Mesendoderm (in vitro differentiated cells): ENCODE measurements at regions not wholly inside any gene's neighbourhood (a gene's known extent, or its start where the extent isn't known, plus 50 kb on each side); places are given as distances from the start of the nearest gene placed in this dataset.
"Not testable (repeated sequence)": the region's sequence is repeated elsewhere in the genome, so short reads cannot be mapped to it uniquely, and the experiment has no call there.

Source experiments
- DNase-seq: peaks from one replicate; pipeline ENCODE4 v3.0.0; 2013
- H2AK5ac ChIP-seq: 2 replicates; pipeline ENCODE4 v1.6.1; 2013; ENCODE audit warnings: low read length, inconsistent platforms
- H2BK120ac ChIP-seq: 2 replicates; pipeline ENCODE4 v1.6.1; 2013; ENCODE audit warnings: low read depth, mild to moderate bottlenecking, low read length, moderate library complexity, mixed read lengths
- H2BK15ac ChIP-seq: replicated peaks from 2 replicates; pipeline ENCODE4 v1.6.1; 2013; ENCODE audit warnings: low read depth, mild to moderate bottlenecking, moderate library complexity
- H2BK5ac ChIP-seq: 2 replicates; pipeline ENCODE4 v1.6.1; 2013; ENCODE audit warnings: low read length, inconsistent platforms
- H3K18ac ChIP-seq: 2 replicates; pipeline ENCODE4 v1.6.1; 2013; ENCODE audit warnings: mild to moderate bottlenecking, low read length, mixed read lengths
- H3K23ac ChIP-seq: one replicate; pipeline ENCODE4 v1.6.1; 2013; ENCODE audit warnings: low read length
- H3K27ac ChIP-seq: 2 replicates; pipeline ENCODE4 v1.5.1; 2013; ENCODE audit warnings: low read depth, mild to moderate bottlenecking, inconsistent platforms, low read length, moderate library complexity
- H3K27me3 ChIP-seq: 2 replicates; pipeline ENCODE4 v1.6.1; 2013; ENCODE audit warnings: low read length, control low read depth, mild to moderate bottlenecking, inconsistent platforms; ENCODE audit not compliant: insufficient read depth, poor library complexity
- H3K36me3 ChIP-seq: 2 replicates; pipeline ENCODE4 v1.6.1; 2013; ENCODE audit warnings: low read length, inconsistent platforms; ENCODE audit not compliant: control insufficient read depth, insufficient read depth
- H3K4ac ChIP-seq: one replicate; pipeline ENCODE4 v1.6.1; 2013; ENCODE audit warnings: low read depth, mild to moderate bottlenecking, low read length, moderate library complexity
- H3K4me1 ChIP-seq: 2 replicates; pipeline ENCODE4 v1.6.1; 2013; ENCODE audit warnings: low read depth, low read length, inconsistent platforms; ENCODE audit not compliant: control insufficient read depth
- H3K4me2 ChIP-seq: 2 replicates; pipeline ENCODE4 v1.6.1; 2013; ENCODE audit warnings: low read length
- H3K4me3 ChIP-seq: 2 replicates; pipeline ENCODE4 v1.5.1; 2013; ENCODE audit warnings: mild to moderate bottlenecking, low read length
- H3K56ac ChIP-seq: one replicate; pipeline ENCODE4 v1.6.1; 2013; ENCODE audit warnings: low read length
- H3K79me1 ChIP-seq: 2 replicates; pipeline ENCODE4 v1.6.1; 2013; ENCODE audit warnings: low read length, inconsistent platforms
- H3K79me2 ChIP-seq: 2 replicates; pipeline ENCODE4 v1.6.1; 2013; ENCODE audit warnings: mild to moderate bottlenecking, low read length; ENCODE audit not compliant: control insufficient read depth, insufficient read depth
- H3K9ac ChIP-seq: 2 replicates; pipeline ENCODE4 v1.6.1; 2013; ENCODE audit warnings: low read length, inconsistent platforms
- H4K5ac ChIP-seq: one replicate; pipeline ENCODE4 v1.6.1; 2013; ENCODE audit warnings: low read length
- H4K8ac ChIP-seq: one replicate; pipeline ENCODE4 v1.6.1; 2013; ENCODE audit warnings: low read depth, mild to moderate bottlenecking, control low read depth, low read length, moderate library complexity
- WGBS: extraction: QIAGEN DNeasy Blood & Tissue Kit; methylation state at CpG from one replicate; pipeline ENCODE4 v1.1.7; 2013; ENCODE audit warnings: low lambda C conversion rate, missing lambda C conversion rate; ENCODE audit not compliant: insufficient coverage; ENCODE audit errors: extremely low coverage; 5-methylcytosine and 5-hydroxymethylcytosine counted together

DNA sequence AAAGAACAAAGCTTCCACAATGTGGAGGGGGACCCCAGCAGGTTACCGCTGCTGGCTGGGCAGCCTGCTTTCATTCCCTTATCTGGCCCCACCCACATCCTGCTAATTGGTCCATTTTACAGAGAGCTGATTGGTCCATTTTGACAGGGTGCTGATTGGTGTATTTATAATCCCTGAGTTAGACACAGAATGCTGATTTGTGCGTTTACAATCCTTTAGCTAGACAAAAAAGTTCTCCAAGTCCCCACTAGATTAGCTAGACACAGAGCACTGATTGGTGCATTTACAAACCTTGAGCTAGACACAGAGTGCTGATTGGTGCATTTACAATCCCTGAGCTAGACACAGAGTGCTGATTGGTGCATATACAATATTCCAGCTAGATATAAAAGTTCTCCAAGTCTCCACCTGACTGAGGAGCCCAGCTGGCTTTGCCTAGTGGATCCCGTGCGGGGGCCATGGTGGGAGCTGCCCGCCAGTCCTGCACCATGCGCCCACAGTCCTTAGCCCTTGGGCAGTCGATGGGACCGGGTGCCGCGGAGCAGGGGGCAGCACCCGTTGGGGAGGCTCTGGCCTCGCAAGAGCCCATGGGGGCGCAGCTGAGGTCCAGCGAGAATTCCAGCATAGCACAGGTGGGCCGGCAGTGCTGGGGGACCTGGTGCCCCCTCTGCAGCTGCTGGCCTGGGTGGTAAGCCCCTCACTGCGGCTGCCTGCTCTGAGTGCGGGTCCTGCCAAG lies 88.8 kb upstream of the MYLIP start:
- H3K36me3 ChIP-seq, H2AK5ac ChIP-seq, H2BK120ac ChIP-seq, H4K8ac ChIP-seq, H3K27me3 ChIP-seq, H3K4ac ChIP-seq, H3K27ac ChIP-seq, H2BK5ac ChIP-seq, H3K18ac ChIP-seq, H3K4me1 ChIP-seq, H3K56ac ChIP-seq, H3K23ac ChIP-seq, H3K4me2 ChIP-seq, DNase-seq, H3K9ac ChIP-seq, H3K79me1 ChIP-seq, H3K4me3 ChIP-seq, H3K79me2 ChIP-seq, H4K5ac ChIP-seq, H2BK15ac ChIP-seq: not testable (repeated sequence)
- no CpG with 5 or more reads among the region's 17 CpGs for WGBS

DNA sequence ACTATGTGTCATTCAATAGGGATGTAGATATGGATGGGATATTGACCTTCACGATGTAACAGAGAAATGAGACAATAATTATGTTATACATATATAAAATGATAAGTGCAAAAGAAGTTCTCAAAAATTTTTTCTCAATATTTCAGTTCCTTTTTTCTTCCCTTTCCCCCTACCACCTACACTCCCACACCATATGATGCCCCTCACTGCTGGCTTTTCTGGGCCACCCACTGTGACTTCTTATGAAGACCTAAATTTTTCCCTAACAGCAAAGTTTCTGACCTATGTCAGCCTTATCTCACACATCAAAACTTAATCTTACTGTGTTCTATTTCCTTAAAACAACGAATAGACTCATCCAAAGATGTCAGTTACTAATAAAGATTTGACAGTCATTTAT lies 89.9 kb upstream of the MYLIP start:
- no peaks in the 10 kb centered on the region for H3K79me1 ChIP-seq
- no peak overlapping the region for H3K18ac ChIP-seq
- H3K27ac ChIP-seq, result no peak overlapping the region
- H3K36me3 ChIP-seq, result no peaks in the 10 kb centered on the region
- H3K4ac ChIP-seq, result no peak overlapping the region
- H2BK5ac ChIP-seq, result no peak overlapping the region
- no peak overlapping the region for H2AK5ac ChIP-seq
- no peaks in the 10 kb centered on the region for H3K4me1 ChIP-seq
- no peak overlapping the region for H3K56ac ChIP-seq
- no peak overlapping the region for H3K9ac ChIP-seq
- no peak overlapping the region for H3K23ac ChIP-seq
- no peak overlapping the region for H3K4me2 ChIP-seq
- no peak overlapping the region for H2BK15ac ChIP-seq
- no peak overlapping the region for H4K5ac ChIP-seq
- 100% methylated on average over 1 of the region's 2 CpGs for WGBS
- H2BK120ac ChIP-seq, result no peak overlapping the region
- H3K27me3 ChIP-seq, result no peaks in the 10 kb centered on the region
- no peak for DNase-seq
- H3K79me2 ChIP-seq, result no peaks in the 10 kb centered on the region
- H3K4me3 ChIP-seq, result no peak overlapping the region
- H4K8ac ChIP-seq, result no peak overlapping the region

DNA sequence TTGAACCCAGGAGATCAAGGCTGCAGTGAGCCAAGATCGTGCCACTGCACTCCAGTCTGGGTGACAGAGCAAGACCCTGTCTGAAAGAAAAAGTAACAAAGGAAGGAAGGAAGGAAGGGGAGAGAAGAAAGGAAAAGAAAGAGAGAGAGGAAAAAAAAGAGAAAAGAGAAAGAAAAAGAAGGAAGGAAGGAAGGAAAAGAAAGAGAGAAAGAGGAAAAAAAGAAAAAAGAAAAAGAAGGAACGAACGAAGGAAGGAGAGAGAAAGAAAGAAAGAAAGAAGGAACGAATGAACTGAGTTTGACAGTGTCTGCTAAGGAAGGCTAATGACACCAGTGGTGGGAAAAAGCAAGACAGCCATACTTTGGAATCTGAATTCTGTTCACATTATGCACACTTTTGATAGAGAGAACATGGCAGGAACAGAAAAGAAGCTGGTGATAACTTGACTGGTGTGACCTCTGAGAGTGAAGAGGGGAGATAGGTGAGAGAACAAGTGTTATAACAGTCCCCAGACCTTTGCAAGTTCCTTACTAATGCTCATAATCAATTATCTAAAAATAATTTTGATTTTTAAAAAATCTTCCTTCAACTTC lies 93.3 kb upstream of the MYLIP start:
- Histone ChIP-seq H3K79me2 (no peaks in the 10 kb centered on the region), H3K27me3 (no peaks in the 10 kb centered on the region), H4K5ac (no peak overlapping the region), H3K4me3 (no peak overlapping the region), H3K4me2 (no peak overlapping the region), H2BK5ac (no peak overlapping the region), H3K4me1 (no peaks in the 10 kb centered on the region), H3K79me1 (no peaks in the 10 kb centered on the region), H2BK15ac (no peak overlapping the region), H4K8ac (no peak overlapping the region), H3K4ac (no peak overlapping the region), H2AK5ac (no peak overlapping the region), H3K36me3 (no peaks in the 10 kb centered on the region), H3K56ac (no peak overlapping the region), H3K27ac (no peak overlapping the region), H3K18ac (no peak overlapping the region), H2BK120ac (no peak overlapping the region), H3K23ac (no peak overlapping the region), H3K9ac (no peak overlapping the region)
- no peak for DNase-seq
- no CpG with 5 or more reads among the region's 4 CpGs for WGBS

DNA sequence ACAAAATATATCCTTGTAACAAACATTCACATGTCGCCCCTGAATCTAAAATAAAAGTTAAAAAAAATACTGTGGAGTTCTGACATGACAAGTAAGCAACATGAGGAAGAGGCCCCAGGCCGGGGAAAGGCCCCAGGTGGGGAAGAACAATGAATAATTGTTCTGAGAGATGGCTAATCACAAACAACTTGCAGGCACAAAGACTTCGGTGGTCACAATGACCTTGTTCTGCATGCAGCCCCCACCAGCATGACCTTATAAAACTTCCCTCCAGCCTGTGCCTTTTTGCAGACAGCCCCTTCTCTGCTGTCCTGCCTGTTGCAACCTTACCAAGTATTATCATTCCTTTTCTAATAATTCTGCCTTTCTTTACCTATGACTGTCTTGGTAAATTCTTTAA lies 95.7 kb upstream of the MYLIP start:
- Histone ChIP-seq H3K27me3 (no peaks in the 10 kb centered on the region), H3K23ac (no peak overlapping the region), H3K4me3 (no peak overlapping the region), H3K4me1 (no peaks in the 10 kb centered on the region), H3K79me2 (no peaks in the 10 kb centered on the region), H2BK120ac (no peak overlapping the region), H2BK5ac (no peak overlapping the region), H3K56ac (no peak overlapping the region), H2BK15ac (no peak overlapping the region), H3K36me3 (no peaks in the 10 kb centered on the region), H4K5ac (no peak overlapping the region), H3K18ac (no peak overlapping the region), H3K27ac (no peak overlapping the region), H3K4me2 (no peak overlapping the region), H3K9ac (no peak overlapping the region), H4K8ac (no peak overlapping the region), H3K79me1 (no peaks in the 10 kb centered on the region), H2AK5ac (no peak overlapping the region), H3K4ac (no peak overlapping the region)
- no CpG with 5 or more reads among the region's 3 CpGs for WGBS
- no peak for DNase-seq

DNA sequence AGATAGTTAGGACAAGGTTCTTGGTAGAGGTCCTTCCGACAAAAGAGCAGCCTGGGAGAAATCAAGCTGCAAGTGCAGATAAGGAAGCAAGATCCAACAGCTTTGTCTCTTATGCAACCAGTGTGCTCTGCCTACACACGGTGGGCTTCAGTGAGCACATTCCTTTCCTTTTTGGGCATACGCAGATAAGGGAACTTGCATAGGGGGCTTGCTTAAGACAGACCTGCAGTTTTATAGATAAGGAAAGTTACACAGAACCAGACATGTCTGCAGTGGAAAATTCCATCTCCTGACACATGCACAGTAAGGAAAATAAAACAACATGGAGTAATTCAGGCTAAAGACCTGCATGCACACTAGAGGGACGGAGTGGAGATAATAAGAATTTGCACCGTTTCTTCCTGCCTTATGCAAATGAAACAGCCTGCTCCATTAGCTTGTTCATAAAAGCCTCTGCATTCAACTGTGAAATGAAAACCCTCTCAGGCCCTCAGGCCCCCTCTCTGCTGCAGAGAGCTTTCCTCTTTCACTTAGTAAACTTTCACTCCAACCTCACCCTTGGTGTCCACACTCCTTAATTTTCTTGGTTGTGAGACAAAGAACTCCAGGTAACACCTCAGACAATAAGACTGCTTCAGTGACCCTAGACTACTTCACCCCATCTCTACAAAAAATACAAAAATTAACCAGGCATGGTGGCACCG lies 97.5 kb upstream of the MYLIP start:
- H3K23ac ChIP-seq, result no peak overlapping the region
- no peak overlapping the region for H2BK15ac ChIP-seq
- no peak overlapping the region for H3K4ac ChIP-seq
- no peaks in the 10 kb centered on the region for H3K27me3 ChIP-seq
- H4K5ac ChIP-seq, result no peak overlapping the region
- H3K79me1 ChIP-seq, result no peaks in the 10 kb centered on the region
- H3K18ac ChIP-seq, result no peak overlapping the region
- no peak overlapping the region for H3K4me2 ChIP-seq
- H2BK120ac ChIP-seq, result no peak overlapping the region
- no peak overlapping the region for H2BK5ac ChIP-seq
- H4K8ac ChIP-seq, result no peak overlapping the region
- WGBS, result no CpG with 5 or more reads among the region's 6 CpGs
- no peak overlapping the region for H3K4me3 ChIP-seq
- no peaks in the 10 kb centered on the region for H3K36me3 ChIP-seq
- no peaks in the 10 kb centered on the region for H3K79me2 ChIP-seq
- H2AK5ac ChIP-seq, result no peak overlapping the region
- H3K9ac ChIP-seq, result no peak overlapping the region
- no peak for DNase-seq
- no peak overlapping the region for H3K27ac ChIP-seq
- H3K56ac ChIP-seq, result no peak overlapping the region
- no peaks in the 10 kb centered on the region for H3K4me1 ChIP-seq
